ENCODE measurements at regions not wholly inside any gene's neighbourhood (a gene's known extent, or its start where the extent isn't known, plus 50 kb on each side); places are given as distances from the start of the nearest gene placed in this dataset.

- Histone ChIP-seq H3K4me2 (ENCODE audit: insufficient read depth, low read length) (no peak overlapping the region), H3K9me1 (replicated peaks; ENCODE audit: control insufficient read depth, extremely low read depth, insufficient read depth, low read length) (no peaks in the 10 kb centered on the region), H3K9me3 (replicated peaks; ENCODE audit: control insufficient read depth, insufficient read depth, low read length) (peaks cover 2% of the 10 kb centered on the region), H3K27me3 (ENCODE audit: control insufficient read depth in 2 of 2, insufficient read depth in 2 of 2, low read length in 2 of 2) (no peaks in the 10 kb centered on the region), H4K20me1 (replicated peaks; ENCODE audit: control insufficient read depth, extremely low read depth, insufficient read depth, low read length) (no peaks in the 10 kb centered on the region), H3K4me3 (replicated peaks in 1 of 3; ENCODE audit: insufficient read depth in 1 of 3, low read depth in 1 of 3, low read length in 3 of 3) (no peak overlapping the region), H3K9ac (replicated peaks; ENCODE audit: extremely low read depth, insufficient read depth, low read length) (no peak overlapping the region), H3K79me2 (ENCODE audit: control insufficient read depth, insufficient read depth, low read length) (no peaks in the 10 kb centered on the region), H2AFZ (ENCODE audit: low read depth, low read length) (no peak overlapping the region), H3K36me3 (ENCODE audit: control insufficient read depth in 2 of 2, extremely low read depth in 1 of 2, insufficient read depth in 2 of 2, low read length in 2 of 2) (no peaks in the 10 kb centered on the region), H3K4me1 (ENCODE audit: control insufficient read depth, extremely low read depth, insufficient read depth, low read length) (no peaks in the 10 kb centered on the region), H3K27ac (ENCODE audit: insufficient read depth, low read depth, low read length) (no peak overlapping the region)
- TF ChIP-seq MAX (IDR thresholded peaks at IDR 0.05; ENCODE audit: insufficient read depth, insufficient read length) (no peak), GATA2 (IDR thresholded peaks at IDR 0.05; ENCODE audit: insufficient read depth, insufficient read length, low read depth, low read length) (no peak), FOS (IDR thresholded peaks at IDR 0.05; ENCODE audit: borderline replicate concordance, insufficient read depth, low read length) (no peak), EZH2 (IDR thresholded peaks at IDR 0.05; ENCODE audit: borderline replicate concordance, low read depth, low read length, severe bottlenecking) (no peak), POLR2AphosphoS5 (IDR thresholded peaks at IDR 0.05; ENCODE audit: insufficient read depth, low read depth, low read length) (no peak), MYC (IDR thresholded peaks at IDR 0.05; ENCODE audit: low read depth, low read length) (no peak), JUN (IDR thresholded peaks at IDR 0.05; ENCODE audit: borderline replicate concordance, insufficient read depth, insufficient read length, low read depth) (no peak), POLR2A (IDR thresholded peaks at IDR 0.05; ENCODE audit: low read depth, low read length) (no peak)
- TF ChIP-seq, protein P1, sequence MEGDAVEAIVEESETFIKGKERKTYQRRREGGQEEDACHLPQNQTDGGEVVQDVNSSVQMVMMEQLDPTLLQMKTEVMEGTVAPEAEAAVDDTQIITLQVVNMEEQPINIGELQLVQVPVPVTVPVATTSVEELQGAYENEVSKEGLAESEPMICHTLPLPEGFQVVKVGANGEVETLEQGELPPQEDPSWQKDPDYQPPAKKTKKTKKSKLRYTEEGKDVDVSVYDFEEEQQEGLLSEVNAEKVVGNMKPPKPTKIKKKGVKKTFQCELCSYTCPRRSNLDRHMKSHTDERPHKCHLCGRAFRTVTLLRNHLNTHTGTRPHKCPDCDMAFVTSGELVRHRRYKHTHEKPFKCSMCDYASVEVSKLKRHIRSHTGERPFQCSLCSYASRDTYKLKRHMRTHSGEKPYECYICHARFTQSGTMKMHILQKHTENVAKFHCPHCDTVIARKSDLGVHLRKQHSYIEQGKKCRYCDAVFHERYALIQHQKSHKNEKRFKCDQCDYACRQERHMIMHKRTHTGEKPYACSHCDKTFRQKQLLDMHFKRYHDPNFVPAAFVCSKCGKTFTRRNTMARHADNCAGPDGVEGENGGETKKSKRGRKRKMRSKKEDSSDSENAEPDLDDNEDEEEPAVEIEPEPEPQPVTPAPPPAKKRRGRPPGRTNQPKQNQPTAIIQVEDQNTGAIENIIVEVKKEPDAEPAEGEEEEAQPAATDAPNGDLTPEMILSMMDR (IDR thresholded peaks at IDR 0.05; ENCODE audit: extremely low read depth in 1 of 2, insufficient read depth in 1 of 2, low read depth in 1 of 2, low read length in 2 of 2), result no peak
- ChIA-PET CTCF (no interaction called here), POLR2A (no interaction called here)
- FAIRE-seq, result no peak
- DNase-seq (ENCODE audit: low read depth, low spot score), result no peak
- intact Hi-C loops (cut with micrococcal nuclease), result no loop called here
- BruUV-seq (replicated peaks), result no TSS peak
- dilution Hi-C loops (cut with MboI; ENCODE audit: extremely low pct_ligation_motif_present, low sequenced_read_pairs), result no loop called here
Observed at GRCh38 chr1:34418166-34418565, 241.5 kb downstream of the C1orf94 start.

Measured in endothelial cell of umbilical vein (primary cell).